H9 (cell line): ENCODE measurements at regions not wholly inside any gene's neighbourhood (a gene's known extent, or its start where the extent isn't known, plus 50 kb on each side); places are given as distances from the start of the nearest gene placed in this dataset.
A peak's percentile ranks its signal among the peaks of the same experiment; 100 is the strongest.

Source experiments
- DNase-seq: peaks from one replicate; pipeline ENCODE4 v3.0.0-alpha.2; 2017
- H2AFZ ChIP-seq: one replicate; pipeline ENCODE4 v1.6.1; 2013; ENCODE audit warnings: mild to moderate bottlenecking, low read length, control low read depth, moderate library complexity
- H2AK5ac ChIP-seq: 2 replicates; pipeline ENCODE4 v1.6.1; 2013; ENCODE audit warnings: low read length, control low read depth, mixed read lengths; ENCODE audit not compliant: insufficient read length
- H2BK120ac ChIP-seq: one replicate; pipeline ENCODE4 v1.6.1; 2013; ENCODE audit warnings: low read depth, mild to moderate bottlenecking, low read length, control low read depth, inconsistent platforms; ENCODE audit not compliant: poor library complexity, severe bottlenecking
- H2BK12ac ChIP-seq: 2 replicates; pipeline ENCODE4 v1.6.1; 2013; ENCODE audit warnings: low read length, control low read depth, mixed read lengths, low read depth; ENCODE audit not compliant: insufficient read length
- H2BK15ac ChIP-seq: 2 replicates; pipeline ENCODE4 v1.6.1; 2013; ENCODE audit warnings: low read depth, low read length, control low read depth
- H2BK20ac ChIP-seq: one replicate; pipeline ENCODE4 v1.6.1; 2013; ENCODE audit warnings: low read depth, mild to moderate bottlenecking, low read length, control low read depth, inconsistent platforms; ENCODE audit not compliant: poor library complexity, severe bottlenecking
- H2BK5ac ChIP-seq: 2 replicates; pipeline ENCODE4 v1.6.1; 2013; ENCODE audit warnings: low read length, control low read depth, mixed read lengths; ENCODE audit not compliant: insufficient read length
- H3K14ac ChIP-seq: 2 replicates; pipeline ENCODE4 v1.6.1; 2013; ENCODE audit warnings: low read length, control low read depth; ENCODE audit not compliant: insufficient read depth
- H3K18ac ChIP-seq: 2 replicates; pipeline ENCODE4 v1.6.1; 2013; ENCODE audit warnings: low read depth, mild to moderate bottlenecking, mixed read lengths, low read length, control low read depth; ENCODE audit not compliant: insufficient read length
- H3K23ac ChIP-seq: 2 replicates; pipeline ENCODE4 v1.6.1; 2013; ENCODE audit warnings: low read length, control low read depth, mixed read lengths, low read depth; ENCODE audit not compliant: insufficient read length
- H3K23me2 ChIP-seq: 2 replicates; pipeline ENCODE4 v1.6.1; 2013; ENCODE audit warnings: low read depth, mild to moderate bottlenecking, mixed read lengths, low read length, control low read depth; ENCODE audit not compliant: insufficient read length, poor library complexity, severe bottlenecking
- H3K27ac ChIP-seq: 2 replicates; pipeline ENCODE4 v1.5.1; 2013; ENCODE audit warnings: low read length, control low read depth, mixed read lengths, low read depth; ENCODE audit not compliant: insufficient read length
- H3K27me3 ChIP-seq: 2 replicates; pipeline ENCODE4 v1.6.1; 2013; ENCODE audit warnings: low read length, control low read depth, inconsistent platforms; ENCODE audit not compliant: insufficient read depth
- H3K4ac ChIP-seq: 2 replicates; pipeline ENCODE4 v1.6.1; 2013; ENCODE audit warnings: low read depth, mild to moderate bottlenecking, control low read depth, inconsistent platforms, low read length, moderate library complexity
- H3K4me1 ChIP-seq: 2 replicates; pipeline ENCODE4 v1.6.1; 2013; ENCODE audit warnings: low read length, control low read depth, inconsistent platforms; ENCODE audit not compliant: insufficient read depth
- H3K4me2 ChIP-seq: 2 replicates; pipeline ENCODE4 v1.6.1; 2013; ENCODE audit warnings: low read length, control low read depth, mixed read lengths; ENCODE audit not compliant: insufficient read length, insufficient read depth
- H3K56ac ChIP-seq: 2 replicates; pipeline ENCODE4 v1.6.1; 2013; ENCODE audit warnings: low read depth, mild to moderate bottlenecking, mixed read lengths, low read length, control low read depth; ENCODE audit not compliant: insufficient read length
- H3K79me1 ChIP-seq: 2 replicates; pipeline ENCODE4 v1.6.1; 2013; ENCODE audit warnings: low read depth, mild to moderate bottlenecking, moderate library complexity, low read length, control low read depth, inconsistent platforms; ENCODE audit not compliant: insufficient read depth, poor library complexity, severe bottlenecking
- H3K79me2 ChIP-seq: 2 replicates; pipeline ENCODE4 v1.6.1; 2013; ENCODE audit warnings: low read length, control low read depth, inconsistent platforms; ENCODE audit not compliant: insufficient read depth
- H3K9ac ChIP-seq: 2 replicates; pipeline ENCODE4 v1.6.1; 2013; ENCODE audit warnings: low read length, control low read depth, mixed read lengths; ENCODE audit not compliant: insufficient read length; ENCODE audit errors: extremely low read depth
- H3K9me3 ChIP-seq: one replicate; pipeline ENCODE4 v1.6.1; 2013; ENCODE audit warnings: low read depth, low read length, inconsistent platforms; ENCODE audit not compliant: control insufficient read depth
- H3T11ph ChIP-seq: one replicate; pipeline ENCODE4 v1.6.1; 2013; ENCODE audit warnings: mild to moderate bottlenecking, low read length, control low read depth, inconsistent platforms
- H4K20me1 ChIP-seq: one replicate; pipeline ENCODE4 v1.6.1; 2013; ENCODE audit not compliant: control insufficient read depth, insufficient read length, insufficient read depth
- H4K5ac ChIP-seq: 2 replicates; pipeline ENCODE4 v1.6.1; 2013; ENCODE audit warnings: low read depth, mild to moderate bottlenecking, mixed read lengths, low read length, control low read depth; ENCODE audit not compliant: insufficient read length
- H4K8ac ChIP-seq: replicated peaks from 2 replicates; pipeline ENCODE4 v1.6.1; 2013; ENCODE audit warnings: low read length, control low read depth, mixed read lengths, low read depth; ENCODE audit not compliant: insufficient read length
- H4K91ac ChIP-seq: 2 replicates; pipeline ENCODE4 v1.6.1; 2013; ENCODE audit warnings: low read depth, mild to moderate bottlenecking, moderate library complexity, mixed read lengths, low read length, control low read depth; ENCODE audit not compliant: insufficient read length
- H3K27ac Mint-ChIP-seq, 3 experiments: 2 replicates in 2 of 3; 3 replicates in 1 of 3; pipeline ENCODE4 v1.8.0; 2020 to 2021; ENCODE audit warnings: mixed read lengths in 3 of 3, mild to moderate bottlenecking in 1 of 3, moderate library complexity in 1 of 3
- H3K27me3 Mint-ChIP-seq: 2 replicates; pipeline ENCODE4 v1.8.0; 2021; ENCODE audit warnings: low read depth, mild to moderate bottlenecking, moderate library complexity, mixed read lengths
- H3K36me3 Mint-ChIP-seq, 3 experiments: 2 replicates in 2 of 3; 3 replicates in 1 of 3; pipeline ENCODE4 v1.8.0; 2020 to 2021; ENCODE audit warnings: low read depth in 3 of 3, mixed read lengths in 3 of 3; ENCODE audit not compliant: insufficient read depth in 1 of 3
- H3K4me1 Mint-ChIP-seq, 2 experiments: 2 replicates each; pipeline ENCODE4 v1.8.0; 2020; ENCODE audit warnings: mixed read lengths in 2 of 2
- H3K4me3 Mint-ChIP-seq, 2 experiments: 2 replicates in 1 of 2; 3 replicates in 1 of 2; pipeline ENCODE4 v1.8.0; 2020 to 2021; ENCODE audit warnings: mild to moderate bottlenecking in 2 of 2, mixed read lengths in 2 of 2, moderate library complexity in 1 of 2
- H3K9me3 Mint-ChIP-seq, 2 experiments: 2 replicates in 1 of 2; 3 replicates in 1 of 2; pipeline ENCODE4 v1.8.0; 2020; ENCODE audit warnings: mild to moderate bottlenecking in 2 of 2, mixed read lengths in 2 of 2, moderate library complexity in 1 of 2
- WGBS: extraction: QIAGEN DNeasy Blood & Tissue Kit; methylation state at CpG from one replicate; pipeline ENCODE4 v1.1.7; 2013; ENCODE audit warnings: missing lambda C conversion rate, low lambda C conversion rate, mixed read lengths; ENCODE audit not compliant: insufficient read length; ENCODE audit errors: extremely low coverage; 5-methylcytosine and 5-hydroxymethylcytosine counted together
- TF ChIP-seq, protein P1 (sequence below): fragments of 200-600 bp; sonication (generic); conservative IDR thresholded peaks from 3 replicates; pipeline ENCODE4 v1.8.0; 2021; ENCODE audit warnings: antibody characterized with exemption, mild to moderate bottlenecking

- TF ChIP-seq, protein P1, sequence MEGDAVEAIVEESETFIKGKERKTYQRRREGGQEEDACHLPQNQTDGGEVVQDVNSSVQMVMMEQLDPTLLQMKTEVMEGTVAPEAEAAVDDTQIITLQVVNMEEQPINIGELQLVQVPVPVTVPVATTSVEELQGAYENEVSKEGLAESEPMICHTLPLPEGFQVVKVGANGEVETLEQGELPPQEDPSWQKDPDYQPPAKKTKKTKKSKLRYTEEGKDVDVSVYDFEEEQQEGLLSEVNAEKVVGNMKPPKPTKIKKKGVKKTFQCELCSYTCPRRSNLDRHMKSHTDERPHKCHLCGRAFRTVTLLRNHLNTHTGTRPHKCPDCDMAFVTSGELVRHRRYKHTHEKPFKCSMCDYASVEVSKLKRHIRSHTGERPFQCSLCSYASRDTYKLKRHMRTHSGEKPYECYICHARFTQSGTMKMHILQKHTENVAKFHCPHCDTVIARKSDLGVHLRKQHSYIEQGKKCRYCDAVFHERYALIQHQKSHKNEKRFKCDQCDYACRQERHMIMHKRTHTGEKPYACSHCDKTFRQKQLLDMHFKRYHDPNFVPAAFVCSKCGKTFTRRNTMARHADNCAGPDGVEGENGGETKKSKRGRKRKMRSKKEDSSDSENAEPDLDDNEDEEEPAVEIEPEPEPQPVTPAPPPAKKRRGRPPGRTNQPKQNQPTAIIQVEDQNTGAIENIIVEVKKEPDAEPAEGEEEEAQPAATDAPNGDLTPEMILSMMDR = peak; percentile 88
- no peak overlapping the region for H2AK5ac ChIP-seq
- WGBS = no CpG with 5 or more reads among the region's 9 CpGs
- no peak overlapping the region for H3K4ac ChIP-seq
- Mint-ChIP-seq H3K9me3 (no peaks in the 10 kb centered on the region), H3K4me3 (no peak overlapping the region), H3K4me1 (peaks cover 24 to 50% of the 10 kb centered on the region in 2 experiments), H3K36me3 (no peaks in the 10 kb centered on the region), H3K27me3 (peaks cover 9% of the 10 kb centered on the region), H3K27ac (no peak overlapping the region)
- no peak overlapping the region for H3K4me2 ChIP-seq
- no peak overlapping the region for H4K5ac ChIP-seq
- H3K79me2 ChIP-seq = no peaks in the 10 kb centered on the region
- no peak overlapping the region for H3K23ac ChIP-seq
- no peak overlapping the region for H4K91ac ChIP-seq
- no peaks in the 10 kb centered on the region for H3K23me2 ChIP-seq
- H3K56ac ChIP-seq = no peak overlapping the region
- H2BK5ac ChIP-seq = no peak overlapping the region
- no peak overlapping the region for H2BK20ac ChIP-seq
- H4K20me1 ChIP-seq = no peaks in the 10 kb centered on the region
- no peak overlapping the region for H4K8ac ChIP-seq
- no peak overlapping the region for H2AFZ ChIP-seq
- no peak overlapping the region for H2BK15ac ChIP-seq
- H3K14ac ChIP-seq = no peak overlapping the region
- H2BK120ac ChIP-seq = no peak overlapping the region
- no peak overlapping the region for H2BK12ac ChIP-seq
- H3K4me1 ChIP-seq = peaks cover 3% of the 10 kb centered on the region; the same call in 1 of the 2 replicates
- H3K9ac ChIP-seq = no peak overlapping the region
- H3K27ac ChIP-seq = no peak overlapping the region
- no peak overlapping the region for H3T11ph ChIP-seq
- H3K9me3 ChIP-seq = no peaks in the 10 kb centered on the region
- H3K18ac ChIP-seq = no peak overlapping the region
- H3K27me3 ChIP-seq = no peaks in the 10 kb centered on the region
- H3K79me1 ChIP-seq = no peaks in the 10 kb centered on the region
- peak; percentile 47 for DNase-seq
These were observed 276.6 kb downstream of the RPLP1 start for GRCh38 chr15:69729167-69729748.
